Esophagus squamous epithelium (tissue), 5 donors: ENCODE measurements at regions not wholly inside any gene's neighbourhood (a gene's known extent, or its start where the extent isn't known, plus 50 kb on each side); places are given as distances from the start of the nearest gene placed in this dataset.

Source experiments
- DNase-seq: peaks from one replicate; lab custom pipeline; 2025; lab: John Stamatoyannopoulos, UW
- H3K27ac ChIP-seq, 4 donors: fragments of 200-600 bp; sonication (generic); one replicate each; pipeline ENCODE4 v1.5.1; 2016 to 2019; ENCODE audit warnings: mild to moderate bottlenecking in 1 of 4
- H3K27me3 ChIP-seq, 4 donors: fragments of 200-600 bp; sonication (generic); 1 replicate in 3 of 4; 2 replicates in 1 of 4; pipeline versions ENCODE4 v1.5.1 to v1.6.0; 2017 to 2021; ENCODE audit warnings: antibody characterized with exemption in 1 of 4
- H3K36me3 ChIP-seq, 3 donors: fragments of 200-600 bp; sonication (generic); one replicate each; pipeline ENCODE4 v1.5.1; 2016 to 2019
- H3K4me1 ChIP-seq, 3 donors: fragments of 200-600 bp; sonication (generic); one replicate each; pipeline ENCODE4 v1.5.1; 2017 to 2019
- H3K4me3 ChIP-seq, 4 donors: fragments of 200-600 bp; sonication (generic); 1 replicate in 3 of 4; 2 replicates in 1 of 4; pipeline ENCODE4 v1.5.1; 2016 to 2019; ENCODE audit warnings: mild to moderate bottlenecking in 2 of 4, moderate library complexity in 1 of 4
- H3K9me3 ChIP-seq, 3 donors: fragments of 200-600 bp; sonication (generic); one replicate each; pipeline ENCODE4 v1.5.1; 2016 to 2019
- POLR2A ChIP-seq, 4 donors: fragments of 450-650 bp; IDR thresholded peaks; one replicate each; pipeline ENCODE4 v1.6.1; 2017; ENCODE audit warnings: antibody characterized with exemption in 4 of 4, mild to moderate bottlenecking in 4 of 4, moderate library complexity in 3 of 4
- WGBS, 2 donors: methylation state at CpG; one replicate each; pipeline ENCODE4 v1.1.5; 2018; 5-methylcytosine and 5-hydroxymethylcytosine counted together
- intact Hi-C: fragments of 100-400 bp; cut with DNase I; formaldehyde crosslinking; loops from one replicate; pipeline ENCODE4 v1.15.0; 2022
- TF ChIP-seq, protein P1 (sequence below), 6 experiments: fragments of 450-650 bp in 4 of 6; fragments of 200-600 bp in 2 of 6; sonication (generic) in 2 of 6; IDR thresholded peaks; one replicate each; pipeline ENCODE4 v1.5.1; 2016 to 2019; ENCODE audit warnings: antibody characterized with exemption in 6 of 6, mild to moderate bottlenecking in 4 of 6, moderate library complexity in 4 of 6
- donor health status: DM: yes; HTN: yes; CAD: no.

DNA sequence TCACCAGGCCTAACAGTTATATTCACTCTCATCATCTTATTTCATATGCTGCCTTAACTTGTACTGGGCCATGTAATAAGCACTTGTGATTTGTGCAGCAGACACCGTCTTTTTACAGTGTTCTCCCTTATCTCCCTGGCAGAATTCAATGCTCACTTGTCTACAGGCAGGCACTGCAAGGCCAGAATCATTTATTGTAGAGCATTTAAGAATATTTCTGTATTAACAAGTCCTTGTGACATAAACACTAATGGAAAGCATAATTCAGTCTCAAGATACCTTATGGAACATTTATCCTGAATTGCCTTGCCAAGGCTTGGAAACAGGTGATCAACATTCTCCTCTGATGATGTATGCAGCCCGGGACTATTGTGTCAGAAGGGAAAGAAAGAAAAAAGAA, 808.9 kb downstream of the STPG2 start:
- 69 to 79% methylated on average over 2 of the region's 2 CpGs for WGBS, 2 donors
- intact Hi-C loops = no loop called here
- Histone ChIP-seq H3K27me3 (no peaks in the 10 kb centered on the region), H3K9me3 (peaks cover 0 to 17% (median 4%) of the 10 kb centered on the region in 3 donors), H3K4me3 (no peak overlapping the region), H3K36me3 (no peaks in the 10 kb centered on the region), H3K4me1 (no peaks in the 10 kb centered on the region), H3K27ac (no peak overlapping the region)
- TF ChIP-seq POLR2A (IDR thresholded peaks at IDR 0.05) = no peak
- TF ChIP-seq, protein P1, sequence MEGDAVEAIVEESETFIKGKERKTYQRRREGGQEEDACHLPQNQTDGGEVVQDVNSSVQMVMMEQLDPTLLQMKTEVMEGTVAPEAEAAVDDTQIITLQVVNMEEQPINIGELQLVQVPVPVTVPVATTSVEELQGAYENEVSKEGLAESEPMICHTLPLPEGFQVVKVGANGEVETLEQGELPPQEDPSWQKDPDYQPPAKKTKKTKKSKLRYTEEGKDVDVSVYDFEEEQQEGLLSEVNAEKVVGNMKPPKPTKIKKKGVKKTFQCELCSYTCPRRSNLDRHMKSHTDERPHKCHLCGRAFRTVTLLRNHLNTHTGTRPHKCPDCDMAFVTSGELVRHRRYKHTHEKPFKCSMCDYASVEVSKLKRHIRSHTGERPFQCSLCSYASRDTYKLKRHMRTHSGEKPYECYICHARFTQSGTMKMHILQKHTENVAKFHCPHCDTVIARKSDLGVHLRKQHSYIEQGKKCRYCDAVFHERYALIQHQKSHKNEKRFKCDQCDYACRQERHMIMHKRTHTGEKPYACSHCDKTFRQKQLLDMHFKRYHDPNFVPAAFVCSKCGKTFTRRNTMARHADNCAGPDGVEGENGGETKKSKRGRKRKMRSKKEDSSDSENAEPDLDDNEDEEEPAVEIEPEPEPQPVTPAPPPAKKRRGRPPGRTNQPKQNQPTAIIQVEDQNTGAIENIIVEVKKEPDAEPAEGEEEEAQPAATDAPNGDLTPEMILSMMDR (IDR thresholded peaks at IDR 0.05) = no peak
- DNase-seq = no peak

DNA sequence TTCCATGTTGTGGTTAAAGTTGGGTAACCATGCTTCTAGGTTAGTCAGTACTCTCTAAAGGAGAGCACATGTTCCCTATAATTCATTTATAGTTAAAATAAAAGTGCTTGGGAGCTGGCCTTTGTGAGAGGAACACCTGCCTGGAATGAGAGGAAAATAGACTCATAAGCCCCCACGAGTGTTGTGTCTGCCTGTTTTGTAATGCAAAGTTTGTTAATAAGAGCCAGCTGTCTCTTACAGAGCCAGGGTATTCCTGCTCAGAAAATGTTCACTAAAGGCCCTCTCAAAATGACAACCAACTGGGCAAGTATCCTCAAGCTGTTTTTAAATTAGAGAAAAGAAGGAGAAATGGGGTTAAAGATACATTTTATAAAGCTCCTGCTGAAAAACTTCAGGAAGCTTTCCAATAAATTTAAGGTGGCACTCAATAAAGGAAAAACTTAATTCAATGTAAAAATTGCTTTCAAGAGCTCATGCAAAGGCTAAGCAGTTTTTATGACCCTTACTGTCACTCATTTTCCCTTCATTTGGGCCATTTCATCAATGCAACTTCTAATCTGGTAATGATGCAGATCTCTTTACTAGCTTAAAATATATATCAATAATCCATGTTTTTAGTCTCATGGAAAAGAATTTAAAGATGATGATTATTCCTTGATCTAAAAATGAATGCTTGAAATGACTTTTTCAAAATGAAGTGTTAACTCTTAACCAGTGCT, 793.6 kb downstream of the STPG2 start:
- TF ChIP-seq, protein P1 (IDR thresholded peaks at IDR 0.05) = no peak
- no peak for TF ChIP-seq POLR2A (IDR thresholded peaks at IDR 0.05)
- intact Hi-C loops = no loop called here
- Histone ChIP-seq H3K4me1 (no peaks in the 10 kb centered on the region), H3K4me3 (no peak overlapping the region), H3K27ac (no peak overlapping the region), H3K27me3 (no peaks in the 10 kb centered on the region), H3K36me3 (no peaks in the 10 kb centered on the region), H3K9me3 (no peaks in the 10 kb centered on the region)
- WGBS, 2 donors = 13 to 20% methylated on average over 1 of the region's 1 CpG
- DNase-seq = no peak

DNA sequence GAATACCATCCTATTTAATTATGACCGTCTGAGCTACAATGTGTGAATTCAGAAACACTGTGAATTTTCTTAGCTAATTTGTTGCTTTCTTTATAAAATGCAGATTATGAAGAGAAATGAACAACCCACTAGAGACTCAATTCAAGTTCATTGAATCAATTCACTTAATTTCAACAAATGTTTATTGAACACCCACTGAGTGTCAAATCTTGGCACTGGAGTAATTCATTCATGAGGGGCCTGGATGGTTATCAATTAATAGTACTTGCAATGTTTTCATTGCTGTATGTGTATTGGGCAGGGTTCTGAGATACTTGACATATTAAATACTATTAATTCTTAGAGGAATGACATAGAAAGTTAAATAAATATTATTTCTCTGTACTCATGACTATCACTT, 789.4 kb downstream of the STPG2 start:
- H3K27me3 ChIP-seq = no peaks in the 10 kb centered on the region
- no peak overlapping the region for H3K4me3 ChIP-seq
- intact Hi-C loops = no loop called here

DNA sequence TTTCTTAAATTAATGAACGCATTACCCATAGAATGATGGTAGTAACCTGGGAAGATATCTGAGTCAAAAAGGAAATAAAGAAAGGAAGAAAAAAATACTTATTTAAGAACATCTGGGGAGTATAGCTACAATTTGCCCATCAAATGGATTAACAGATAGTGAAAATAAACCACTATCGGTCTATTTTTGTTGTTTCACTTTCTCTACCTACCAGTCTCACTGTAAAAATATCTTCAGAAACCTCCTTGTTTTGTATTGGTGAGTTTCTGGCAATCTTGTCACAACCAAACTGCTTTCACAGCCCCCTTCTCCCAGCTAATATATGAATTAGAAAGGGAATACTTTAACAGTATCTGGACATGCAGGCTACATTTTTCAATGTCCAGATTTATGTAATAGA, 783.5 kb downstream of the STPG2 start:
- H3K27me3 ChIP-seq = no peaks in the 10 kb centered on the region
- no peak overlapping the region for H3K27ac ChIP-seq
- H3K4me1 ChIP-seq = no peaks in the 10 kb centered on the region
- H3K9me3 ChIP-seq = peaks cover 0 to 11% (median 0%) of the 10 kb centered on the region in 3 donors
- TF ChIP-seq, protein P1 (IDR thresholded peaks at IDR 0.05) = no peak
- TF ChIP-seq POLR2A (IDR thresholded peaks at IDR 0.05) = no peak
- H3K36me3 ChIP-seq = no peaks in the 10 kb centered on the region
- no peak for DNase-seq
- no peak overlapping the region for H3K4me3 ChIP-seq
- 85 to 88% methylated on average over 2 of the region's 2 CpGs for WGBS, 2 donors
- intact Hi-C loops = no loop called here

More for the DNA sequence above, 789.4 kb downstream of the STPG2 start:
- Histone ChIP-seq H3K36me3 (no peaks in the 10 kb centered on the region), H3K9me3 (peaks cover 0 to 11% (median 0%) of the 10 kb centered on the region in 3 donors), H3K4me1 (no peaks in the 10 kb centered on the region), H3K27ac (no peak overlapping the region)
- TF ChIP-seq, protein P1 (IDR thresholded peaks at IDR 0.05) = no peak
- TF ChIP-seq POLR2A (IDR thresholded peaks at IDR 0.05) = no peak
- DNase-seq = no peak
- WGBS, 2 donors = 72 to 96% methylated on average over 1 of the region's 1 CpG

DNA sequence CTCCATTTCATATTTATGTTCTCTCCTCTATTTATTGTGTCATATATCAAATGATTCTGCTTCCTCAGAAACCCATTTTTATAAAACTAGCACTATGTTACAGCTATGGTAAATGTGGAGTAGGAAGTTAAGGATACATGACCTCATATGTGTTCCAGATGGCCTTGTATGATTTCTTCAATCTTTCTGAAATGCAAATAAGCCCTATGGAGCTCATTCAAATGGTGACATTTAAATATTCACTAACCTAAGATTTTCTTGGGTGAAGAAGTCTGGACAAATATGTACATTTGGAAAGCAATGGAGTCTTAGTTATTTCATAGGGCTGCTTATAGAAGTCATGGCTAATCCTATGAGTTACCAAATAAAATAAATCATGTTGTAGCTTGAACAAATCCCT, 782.5 kb downstream of the STPG2 start:
- no peaks in the 10 kb centered on the region for H3K27me3 ChIP-seq
- no peak for DNase-seq
- intact Hi-C loops = no loop called here

More for the DNA sequence above, 782.5 kb downstream of the STPG2 start:
- TF ChIP-seq POLR2A (IDR thresholded peaks at IDR 0.05) = no peak
- TF ChIP-seq, protein P1 (IDR thresholded peaks at IDR 0.05) = no peak
- Histone ChIP-seq H3K27ac (no peak overlapping the region), H3K36me3 (no peaks in the 10 kb centered on the region), H3K9me3 (peaks cover 0 to 11% (median 0%) of the 10 kb centered on the region in 3 donors), H3K4me3 (no peak overlapping the region), H3K4me1 (no peaks in the 10 kb centered on the region)
